GM21825 (cell line): ENCODE measurements at regions not wholly inside any gene's neighbourhood (a gene's known extent, or its start where the extent isn't known, plus 50 kb on each side); places are given as distances from the start of the nearest gene placed in this dataset.
"Not testable (repeated sequence)": the region's sequence is repeated elsewhere in the genome, so short reads cannot be mapped to it uniquely, and the experiment has no call there.

ENCODE experiments used
- ATAC-seq: cut with Tn5 transposase; IDR thresholded peaks from one replicate; pipeline ENCODE4 v1.9.1; 2021; ENCODE audit warnings: mild to moderate bottlenecking, moderate library complexity; ENCODE audit not compliant: unreplicated experiment

DNA sequence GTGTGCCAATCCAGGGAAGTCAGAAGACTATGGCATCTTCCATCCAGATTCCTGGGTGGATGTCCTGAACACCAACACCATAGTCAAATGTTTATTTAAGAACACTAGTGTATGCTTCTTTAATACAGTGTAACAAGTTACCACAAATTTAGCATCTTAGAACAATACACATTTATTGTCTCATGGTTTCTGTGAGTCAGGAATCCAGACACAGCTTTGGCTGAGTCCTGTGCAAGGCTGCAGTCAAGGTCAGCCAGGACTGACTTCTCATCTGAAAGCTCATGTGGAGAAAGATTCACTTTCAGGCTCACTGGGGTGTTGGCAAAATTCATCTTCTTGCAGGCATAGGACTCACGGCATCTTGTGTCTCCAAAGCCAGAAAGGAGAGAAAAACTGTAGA, 143.4 kb downstream of the ANXA2 start:
- ATAC-seq: no peak

DNA sequence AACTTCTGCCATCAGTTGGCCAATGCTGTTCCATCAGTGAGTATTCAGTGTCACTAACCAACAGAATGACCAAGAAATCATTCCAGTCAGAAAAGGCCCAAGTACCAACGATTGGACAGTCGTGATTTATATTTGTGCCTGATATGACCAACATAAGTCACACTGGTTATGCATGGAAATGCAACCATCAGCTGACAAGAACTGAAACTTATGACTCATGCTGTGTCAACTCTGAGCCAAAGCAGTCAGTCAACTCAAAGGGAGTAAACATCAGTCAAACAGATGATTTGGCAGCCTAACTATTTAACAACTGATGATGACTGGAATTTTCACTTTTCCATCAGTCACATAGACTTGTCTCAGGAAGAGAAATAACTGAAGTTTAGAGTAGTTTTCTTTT, 142.4 kb downstream of the ANXA2 start:
- ATAC-seq: peak; percentile 88

DNA sequence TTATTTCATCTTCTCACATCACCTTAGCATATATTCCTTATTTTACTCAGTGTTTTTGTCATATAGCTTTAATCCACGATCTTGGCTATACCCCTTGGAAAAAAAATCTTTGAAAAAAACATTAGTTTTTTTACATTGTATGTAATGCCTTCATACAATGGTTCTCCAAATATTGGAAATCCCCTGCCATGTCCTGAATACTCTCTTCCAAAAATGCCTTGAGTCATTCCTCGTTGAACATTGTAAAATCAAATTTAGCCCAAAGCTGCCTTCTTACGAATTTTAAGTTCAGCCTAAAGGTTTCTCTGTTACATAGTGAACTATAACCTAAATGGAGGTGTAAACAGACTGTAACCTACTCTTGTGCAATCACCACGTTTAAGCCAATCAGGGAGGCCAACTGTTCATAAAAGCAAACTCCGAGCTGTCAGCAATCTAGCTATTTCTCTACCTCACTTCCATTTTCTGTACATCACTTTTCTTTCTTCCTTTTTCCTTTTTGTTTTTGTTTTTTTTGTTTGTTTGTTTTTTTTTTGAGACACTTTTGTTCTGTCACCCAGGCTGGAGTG, 140.1 kb downstream of the ANXA2 start:
- no peak for ATAC-seq

DNA sequence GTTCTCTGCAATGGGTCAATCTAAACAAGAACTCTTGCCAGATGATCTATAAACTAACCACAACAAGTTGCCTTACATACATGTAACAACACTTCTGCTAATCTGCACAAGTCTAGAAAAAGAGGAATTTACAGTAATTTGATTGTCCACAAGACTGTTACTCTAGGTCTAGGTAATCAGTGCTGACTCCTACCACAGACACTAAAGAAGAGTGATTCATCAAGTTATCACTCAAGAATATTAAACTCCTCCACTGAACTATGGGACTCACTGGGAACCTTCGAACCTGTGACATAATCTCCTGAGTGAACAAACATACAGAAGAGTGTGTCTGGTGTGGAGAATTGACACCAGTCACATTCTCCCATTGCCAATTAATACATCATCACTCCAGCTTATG, 138.3 kb downstream of the ANXA2 start:
- ATAC-seq: no peak

DNA sequence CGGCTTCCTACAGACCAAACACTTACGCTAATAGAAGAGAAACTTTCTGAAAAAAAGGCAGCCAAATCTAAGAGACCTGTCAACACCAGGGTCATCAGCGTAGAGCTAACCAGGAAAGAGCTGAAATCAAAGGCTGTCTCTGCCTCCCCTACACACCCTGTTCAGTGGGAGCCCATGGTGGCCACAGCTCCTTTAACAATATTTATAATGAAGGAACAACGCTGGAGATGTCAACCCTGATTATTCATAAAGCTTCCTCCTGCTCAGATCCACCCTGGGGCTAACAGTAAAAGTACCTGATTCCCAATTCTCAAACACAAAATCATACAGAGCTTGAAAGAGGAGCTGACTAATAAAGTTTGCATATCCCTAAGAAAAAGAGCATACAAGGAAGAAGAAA, 133.7 kb downstream of the ANXA2 start:
- ATAC-seq: no peak

DNA sequence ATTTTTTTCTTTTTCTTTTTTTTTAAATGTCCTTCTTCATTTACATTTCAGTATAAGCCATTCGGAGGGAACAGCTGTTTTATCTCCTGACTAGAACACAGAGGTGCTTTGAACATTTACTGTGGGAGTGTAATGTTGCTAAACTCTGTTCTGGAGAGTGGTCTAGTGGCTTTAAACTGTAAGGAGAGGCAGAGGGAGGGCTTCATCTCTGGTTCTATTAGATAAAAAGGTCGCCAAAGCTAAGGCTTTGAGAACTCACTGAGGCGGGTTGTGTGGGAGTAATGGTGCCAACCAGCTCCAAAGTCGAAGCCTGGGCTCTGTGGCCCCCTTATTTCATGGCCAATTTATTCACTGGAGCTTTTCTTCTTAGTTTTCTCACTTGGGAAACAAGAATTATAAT, 133.2 kb downstream of the ANXA2 start:
- no peak for ATAC-seq

DNA sequence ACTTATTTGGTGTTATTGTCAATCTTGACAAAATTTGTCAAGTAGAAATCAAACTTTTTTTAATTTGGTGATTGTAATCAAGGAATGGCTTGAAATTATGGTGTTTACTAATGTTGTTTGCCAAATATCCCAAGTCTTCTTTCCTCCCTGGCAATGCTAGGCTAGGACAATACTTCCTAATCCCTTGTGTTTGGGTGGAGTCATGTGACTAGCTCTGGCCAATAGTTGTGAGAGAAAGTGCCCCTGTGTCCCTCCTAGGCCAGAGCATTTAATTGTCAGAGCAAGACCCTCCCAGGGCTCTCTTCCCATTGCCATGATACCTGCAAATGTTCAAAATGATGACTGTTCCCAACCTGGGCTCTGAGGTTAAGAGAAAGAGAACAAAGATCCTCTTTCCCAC, 132.7 kb downstream of the ANXA2 start:
- ATAC-seq: no peak

DNA sequence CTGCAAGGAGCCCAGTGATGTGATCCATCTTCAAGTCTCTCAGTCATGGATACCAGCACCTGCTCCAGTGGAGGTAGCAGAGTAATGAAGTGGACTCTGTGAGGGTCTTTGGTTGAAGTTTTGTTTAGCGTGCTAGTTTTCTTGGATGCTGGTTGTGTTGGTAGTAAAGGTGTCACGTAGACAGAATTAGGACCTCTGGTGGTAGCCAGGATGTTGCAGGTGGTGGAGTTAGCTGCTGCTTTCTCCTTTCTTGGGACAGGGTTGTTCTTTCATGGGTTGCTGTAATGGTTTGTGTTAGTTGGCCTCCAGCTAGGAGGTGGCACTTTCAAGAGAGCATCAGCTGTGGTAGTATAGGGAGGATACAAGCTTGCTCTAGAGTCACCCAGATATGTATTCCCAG, 125.2 kb downstream of the ANXA2 start:
- ATAC-seq: no peak

DNA sequence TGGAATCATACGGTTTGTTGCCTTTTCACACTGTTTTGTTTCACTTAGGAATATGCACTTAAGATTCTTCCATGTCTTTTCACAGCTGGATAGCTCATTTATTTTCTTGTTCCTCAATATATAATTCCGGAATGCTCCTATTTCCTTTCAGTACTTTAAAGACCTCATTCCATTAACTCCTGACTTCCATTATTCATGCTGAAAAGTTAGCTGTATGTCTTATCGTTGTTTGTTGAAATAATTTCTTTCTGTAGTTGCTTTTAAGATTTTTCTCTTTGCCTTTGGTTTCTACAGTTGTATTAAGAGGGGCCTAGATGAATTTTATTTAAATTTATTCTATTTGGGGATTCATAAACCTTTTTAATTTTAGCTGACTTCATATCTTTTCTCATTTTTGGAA, 122.2 kb downstream of the ANXA2 start:
- no peak for ATAC-seq

DNA sequence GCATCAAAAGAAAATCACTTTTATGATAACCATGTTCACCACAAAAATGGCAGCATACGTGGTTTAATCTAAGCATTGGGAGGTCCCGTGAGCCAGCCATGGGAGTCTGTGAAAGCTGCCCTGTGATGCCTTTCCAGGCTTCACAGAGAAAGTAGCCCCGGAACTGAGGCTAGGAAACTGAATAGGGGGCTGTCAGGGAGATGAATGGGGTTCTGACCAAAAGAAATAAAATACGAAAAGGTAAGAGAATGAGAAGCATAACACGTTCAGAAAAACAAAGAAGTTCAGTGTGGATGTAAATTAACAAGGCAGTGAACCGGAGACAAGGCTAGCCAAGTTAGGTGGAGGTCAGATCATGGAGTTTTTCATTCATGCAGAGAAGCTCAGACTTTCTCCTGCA, 118.9 kb downstream of the ANXA2 start:
- no peak for ATAC-seq

DNA sequence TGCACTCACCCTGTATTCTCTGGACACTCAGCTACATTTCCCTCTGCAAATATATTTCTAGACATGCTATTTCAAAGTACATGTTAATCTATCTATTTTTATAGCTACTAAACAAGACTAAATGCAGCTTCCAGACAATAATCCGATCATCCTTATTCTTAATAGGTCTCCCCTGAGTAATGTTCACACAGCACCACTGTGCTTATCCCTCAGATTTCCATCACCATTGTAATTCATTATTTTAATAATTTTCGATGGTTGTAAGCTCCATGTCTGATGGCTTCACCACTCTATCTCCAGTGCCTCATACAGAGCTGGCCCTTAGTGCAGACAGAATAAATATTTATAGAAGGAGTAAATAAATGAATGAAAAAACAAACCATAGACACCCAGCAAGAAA, 117.5 kb downstream of the ANXA2 start:
- no peak for ATAC-seq

DNA sequence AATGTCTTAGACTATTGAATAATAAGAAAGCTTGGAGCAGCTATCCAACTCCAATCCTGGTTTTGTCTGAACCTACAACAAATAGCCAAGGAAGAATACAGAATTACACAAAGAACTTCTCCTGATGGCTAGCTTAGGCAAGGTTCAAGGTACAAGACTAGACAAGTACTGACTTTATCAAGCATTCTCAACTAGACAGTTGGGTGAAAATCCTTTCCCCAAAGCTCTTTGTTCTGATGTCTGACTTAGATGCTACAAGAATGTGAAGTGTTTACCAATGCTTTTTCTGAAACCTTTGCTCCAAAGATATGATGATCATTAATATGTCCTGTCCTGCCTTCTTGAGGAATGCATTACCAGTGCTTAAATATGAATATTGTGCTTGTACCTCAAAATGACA, 113.8 kb downstream of the ANXA2 start:
- no peak for ATAC-seq

DNA sequence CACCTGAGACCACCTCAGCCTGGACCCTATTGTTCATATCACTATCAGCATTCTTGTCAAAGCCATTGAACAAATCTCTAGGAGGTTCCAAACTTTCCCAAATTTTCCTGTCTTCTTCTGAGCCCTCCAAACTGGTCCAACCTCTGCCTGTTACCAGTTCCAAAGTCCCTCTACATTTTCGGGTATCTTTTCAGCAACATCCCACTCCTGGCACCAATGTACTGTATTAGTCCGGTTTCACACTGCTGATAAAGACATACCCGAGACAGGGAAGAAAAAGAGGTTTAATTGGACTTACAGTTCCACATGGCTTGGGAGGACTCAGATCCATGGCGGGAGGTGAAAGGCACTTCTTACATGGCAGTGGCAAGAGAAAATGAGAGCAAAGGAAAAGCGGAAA, 101.9 kb downstream of the ANXA2 start:
- ATAC-seq: not testable (repeated sequence)

DNA sequence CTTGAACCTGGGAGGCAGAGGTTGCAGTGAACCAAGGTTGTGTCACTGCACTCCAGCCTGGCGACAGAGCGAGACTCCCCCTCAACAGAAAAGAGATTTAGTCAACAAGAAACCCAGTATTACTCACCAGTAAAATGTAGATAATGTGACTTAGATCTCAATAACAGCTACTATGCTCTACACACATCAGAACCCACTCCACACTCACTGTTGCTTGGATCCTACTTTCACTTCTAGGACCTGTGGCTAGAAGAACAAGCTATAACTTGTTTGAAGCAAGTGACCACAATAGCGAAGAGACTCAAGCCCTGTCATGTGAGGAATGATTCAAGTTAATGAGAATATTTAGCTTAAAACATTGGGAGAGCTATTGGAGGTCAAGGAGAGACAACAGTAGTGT, 100.7 kb downstream of the ANXA2 start:
- no peak for ATAC-seq
